HL-60 (cell line): ENCODE measurements at regions not wholly inside any gene's neighbourhood (a gene's known extent, or its start where the extent isn't known, plus 50 kb on each side); places are given as distances from the start of the nearest gene placed in this dataset.

Experiments
- DNase-seq, 2 experiments: peaks; one replicate each; pipeline ENCODE4 v3.0.0-alpha.2; 2010 to 2020; ENCODE audit warnings: low read depth in 1 of 2, low spot score in 1 of 2
- H3K27ac ChIP-seq: fragments of 250-450 bp; sonication (Bioruptor Pico); replicated peaks from 2 replicates; pipeline ENCODE4 v1.5.1; 2020; ENCODE audit warnings: mild to moderate bottlenecking, moderate library complexity
- H3K27me3 ChIP-seq: fragments of 250-450 bp; sonication (Bioruptor Pico); 2 replicates; pipeline ENCODE4 v1.5.1; 2021; ENCODE audit warnings: mild to moderate bottlenecking, moderate library complexity; ENCODE audit not compliant: insufficient read depth, poor library complexity, severe bottlenecking
- H3K4me3 ChIP-seq: replicated peaks from 2 replicates; pipeline ENCODE4 v1.5.1; 2011; ENCODE audit warnings: mild to moderate bottlenecking, control low read depth, low read length; ENCODE audit not compliant: insufficient read depth
- GABPA ChIP-seq: IDR thresholded peaks from 2 replicates; pipeline ENCODE4 v1.6.1; 2012; ENCODE audit warnings: low read depth
- POLR2AphosphoS5 ChIP-seq: IDR thresholded peaks from 2 replicates; pipeline ENCODE4 v1.6.1; 2012; ENCODE audit warnings: low read depth
- SPI1 ChIP-seq: IDR thresholded peaks from 2 replicates; pipeline ENCODE4 v1.6.1; 2012; ENCODE audit warnings: low read depth, mild to moderate bottlenecking, borderline replicate concordance
- TF ChIP-seq, protein P1 (sequence below): IDR thresholded peaks from one replicate; pipeline ENCODE4 v1.5.1; 2011; ENCODE audit warnings: low read length, control low read depth, inconsistent platforms; ENCODE audit not compliant: insufficient read depth
- TF ChIP-seq, protein P2 (sequence below): IDR thresholded peaks from 2 replicates; pipeline ENCODE4 v1.6.1; 2012; ENCODE audit warnings: low read depth; ENCODE audit not compliant: insufficient replicate concordance

DNA sequence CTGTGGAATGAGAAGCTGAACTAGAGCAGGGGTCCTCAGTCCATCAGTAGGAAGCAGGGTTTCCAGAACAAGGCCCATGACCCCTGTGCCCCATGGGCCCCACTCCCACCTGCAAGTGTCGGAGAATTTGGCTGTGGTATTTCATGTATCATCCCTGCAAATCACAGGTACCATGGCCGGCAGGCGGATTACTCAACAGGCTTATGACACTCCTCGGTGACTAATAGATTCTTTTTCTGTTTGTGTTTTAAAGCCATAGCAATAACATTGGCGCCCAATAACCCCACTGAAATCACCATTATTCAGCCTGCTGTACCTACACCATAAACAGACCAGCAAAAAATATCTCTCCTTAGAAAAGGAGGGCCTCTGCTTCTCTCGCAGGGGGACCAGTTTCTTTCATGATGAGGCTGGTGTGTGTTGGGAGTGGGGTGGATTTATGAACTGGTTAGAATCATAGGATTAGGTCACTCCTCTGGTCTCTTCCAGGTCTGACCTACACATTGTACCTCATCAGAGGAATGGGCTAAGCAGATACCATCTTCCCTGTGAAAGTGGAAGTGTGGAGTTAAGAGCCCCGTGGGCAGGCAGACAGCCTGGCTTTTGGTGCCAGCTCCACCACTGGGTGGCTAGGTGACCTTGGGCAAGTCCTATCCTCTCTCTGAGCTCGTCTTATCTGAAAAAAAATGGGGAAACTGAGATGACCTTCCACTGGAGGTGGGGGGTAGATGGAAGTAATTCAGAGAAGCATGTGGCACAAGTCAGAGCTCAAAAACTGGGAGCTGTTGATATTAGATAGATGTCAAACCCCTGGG lies 60.2 kb upstream of the WNT11 start:
- no peak overlapping the region for H3K4me3 ChIP-seq
- TF ChIP-seq SPI1 (no peak), GABPA (no peak), POLR2AphosphoS5 (no peak)
- TF ChIP-seq, protein P1, sequence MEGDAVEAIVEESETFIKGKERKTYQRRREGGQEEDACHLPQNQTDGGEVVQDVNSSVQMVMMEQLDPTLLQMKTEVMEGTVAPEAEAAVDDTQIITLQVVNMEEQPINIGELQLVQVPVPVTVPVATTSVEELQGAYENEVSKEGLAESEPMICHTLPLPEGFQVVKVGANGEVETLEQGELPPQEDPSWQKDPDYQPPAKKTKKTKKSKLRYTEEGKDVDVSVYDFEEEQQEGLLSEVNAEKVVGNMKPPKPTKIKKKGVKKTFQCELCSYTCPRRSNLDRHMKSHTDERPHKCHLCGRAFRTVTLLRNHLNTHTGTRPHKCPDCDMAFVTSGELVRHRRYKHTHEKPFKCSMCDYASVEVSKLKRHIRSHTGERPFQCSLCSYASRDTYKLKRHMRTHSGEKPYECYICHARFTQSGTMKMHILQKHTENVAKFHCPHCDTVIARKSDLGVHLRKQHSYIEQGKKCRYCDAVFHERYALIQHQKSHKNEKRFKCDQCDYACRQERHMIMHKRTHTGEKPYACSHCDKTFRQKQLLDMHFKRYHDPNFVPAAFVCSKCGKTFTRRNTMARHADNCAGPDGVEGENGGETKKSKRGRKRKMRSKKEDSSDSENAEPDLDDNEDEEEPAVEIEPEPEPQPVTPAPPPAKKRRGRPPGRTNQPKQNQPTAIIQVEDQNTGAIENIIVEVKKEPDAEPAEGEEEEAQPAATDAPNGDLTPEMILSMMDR = no peak
- TF ChIP-seq, protein P2, sequence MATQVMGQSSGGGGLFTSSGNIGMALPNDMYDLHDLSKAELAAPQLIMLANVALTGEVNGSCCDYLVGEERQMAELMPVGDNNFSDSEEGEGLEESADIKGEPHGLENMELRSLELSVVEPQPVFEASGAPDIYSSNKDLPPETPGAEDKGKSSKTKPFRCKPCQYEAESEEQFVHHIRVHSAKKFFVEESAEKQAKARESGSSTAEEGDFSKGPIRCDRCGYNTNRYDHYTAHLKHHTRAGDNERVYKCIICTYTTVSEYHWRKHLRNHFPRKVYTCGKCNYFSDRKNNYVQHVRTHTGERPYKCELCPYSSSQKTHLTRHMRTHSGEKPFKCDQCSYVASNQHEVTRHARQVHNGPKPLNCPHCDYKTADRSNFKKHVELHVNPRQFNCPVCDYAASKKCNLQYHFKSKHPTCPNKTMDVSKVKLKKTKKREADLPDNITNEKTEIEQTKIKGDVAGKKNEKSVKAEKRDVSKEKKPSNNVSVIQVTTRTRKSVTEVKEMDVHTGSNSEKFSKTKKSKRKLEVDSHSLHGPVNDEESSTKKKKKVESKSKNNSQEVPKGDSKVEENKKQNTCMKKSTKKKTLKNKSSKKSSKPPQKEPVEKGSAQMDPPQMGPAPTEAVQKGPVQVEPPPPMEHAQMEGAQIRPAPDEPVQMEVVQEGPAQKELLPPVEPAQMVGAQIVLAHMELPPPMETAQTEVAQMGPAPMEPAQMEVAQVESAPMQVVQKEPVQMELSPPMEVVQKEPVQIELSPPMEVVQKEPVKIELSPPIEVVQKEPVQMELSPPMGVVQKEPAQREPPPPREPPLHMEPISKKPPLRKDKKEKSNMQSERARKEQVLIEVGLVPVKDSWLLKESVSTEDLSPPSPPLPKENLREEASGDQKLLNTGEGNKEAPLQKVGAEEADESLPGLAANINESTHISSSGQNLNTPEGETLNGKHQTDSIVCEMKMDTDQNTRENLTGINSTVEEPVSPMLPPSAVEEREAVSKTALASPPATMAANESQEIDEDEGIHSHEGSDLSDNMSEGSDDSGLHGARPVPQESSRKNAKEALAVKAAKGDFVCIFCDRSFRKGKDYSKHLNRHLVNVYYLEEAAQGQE = no peak
- H3K27me3 ChIP-seq = no peaks in the 10 kb centered on the region
- no peak overlapping the region for H3K27ac ChIP-seq
- no peak for DNase-seq

DNA sequence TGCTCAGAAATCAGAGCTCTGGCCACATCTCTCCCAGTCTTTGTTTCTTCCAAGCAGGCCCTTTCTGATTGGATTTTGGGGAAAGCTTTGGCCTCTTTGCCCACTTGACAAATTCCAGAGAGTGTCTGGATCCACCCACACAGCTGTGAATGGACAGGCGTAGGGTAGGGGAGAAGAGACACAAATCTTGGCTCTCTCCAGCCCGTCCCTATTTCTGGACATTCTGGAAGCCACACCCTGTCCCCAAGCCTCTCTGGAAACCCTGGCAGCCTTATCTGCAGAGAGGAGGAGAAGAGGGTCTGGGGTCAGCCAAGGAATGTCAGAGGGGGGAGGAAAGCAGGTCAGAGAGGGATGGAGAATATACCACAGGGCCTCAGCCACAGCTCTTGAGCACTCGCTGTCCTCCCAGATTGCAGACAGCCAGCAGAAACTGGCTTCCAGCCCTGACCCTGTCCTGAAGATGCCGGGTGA lies 59.5 kb upstream of the WNT11 start:
- DNase-seq = no peak
- no peak for TF ChIP-seq GABPA
- no peak for TF ChIP-seq POLR2AphosphoS5
- TF ChIP-seq, protein P2 = no peak
- no peak for TF ChIP-seq SPI1
- no peak overlapping the region for H3K27ac ChIP-seq

DNA sequence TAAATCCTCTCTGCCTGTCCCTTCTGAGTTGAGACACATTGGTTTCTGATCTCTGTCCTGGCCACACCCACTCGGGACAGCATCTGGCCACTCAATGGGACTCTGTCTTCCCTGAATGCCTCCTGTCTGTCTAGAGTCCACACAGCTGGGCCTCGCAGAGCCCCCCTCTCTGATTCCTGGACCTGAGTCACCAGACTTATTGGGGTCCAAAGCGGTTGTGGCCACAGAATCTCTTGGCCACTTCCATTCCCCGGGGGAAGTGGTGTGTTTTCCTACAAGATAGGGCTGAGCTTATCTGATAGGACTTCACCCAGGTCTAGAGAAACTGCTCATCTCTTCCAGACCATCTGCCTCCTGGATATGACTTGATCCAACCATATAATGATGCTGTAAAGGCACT lies 57.4 kb upstream of the WNT11 start:
- H3K27ac ChIP-seq = no peak overlapping the region
- no peaks in the 10 kb centered on the region for H3K27me3 ChIP-seq
- DNase-seq = no peak
- TF ChIP-seq SPI1 = no peak
- TF ChIP-seq, protein P2 = no peak
- TF ChIP-seq POLR2AphosphoS5 = no peak
- no peak overlapping the region for H3K4me3 ChIP-seq

More for the DNA sequence above, 59.5 kb upstream of the WNT11 start:
- Histone ChIP-seq H3K27me3 (no peaks in the 10 kb centered on the region), H3K4me3 (no peak overlapping the region)

DNA sequence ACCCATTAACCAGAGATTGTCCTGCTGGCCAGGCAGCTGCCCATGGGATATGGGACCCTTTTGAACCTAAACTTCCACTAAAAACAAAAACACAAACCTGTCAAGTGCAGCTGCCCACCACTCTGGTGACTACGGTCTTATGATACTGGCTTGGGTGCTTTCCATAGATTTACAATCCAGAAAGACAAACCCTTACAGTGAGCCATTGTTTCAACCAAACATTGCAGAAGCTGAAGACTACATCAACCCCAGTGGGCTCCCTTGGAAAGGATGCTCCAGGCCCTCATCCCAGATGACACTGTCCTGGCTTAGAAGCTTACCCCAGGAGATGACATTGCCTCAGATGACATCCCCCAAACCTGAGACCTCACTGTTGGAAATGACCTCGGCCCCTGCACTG lies 56.9 kb upstream of the WNT11 start:
- no peak for DNase-seq
- TF ChIP-seq, protein P1 = no peak
- no peak for TF ChIP-seq SPI1
- no peak for TF ChIP-seq POLR2AphosphoS5
- no peak overlapping the region for H3K27ac ChIP-seq
- no peak overlapping the region for H3K4me3 ChIP-seq
- H3K27me3 ChIP-seq = no peaks in the 10 kb centered on the region
